Lung (tissue), 11 donors: ENCODE measurements at regions not wholly inside any gene's neighbourhood (a gene's known extent, or its start where the extent isn't known, plus 50 kb on each side); places are given as distances from the start of the nearest gene placed in this dataset.

Experiments used
- ATAC-seq: fragments of 200-7000 bp; cut with Tn5 transposase; one replicate; pipeline ENCODE4 v1.9.1; 2020; ENCODE audit warnings: moderate number of reproducible peaks; ENCODE audit not compliant: insufficient read depth, low FRiP score
- DNase-seq, 3 donors: peaks; one replicate each; pipeline ENCODE4 v3.0.0-alpha.2; 2013 to 2017
- H3K27ac ChIP-seq, 2 donors: one replicate each; pipeline ENCODE4 v1.5.1; 2013; ENCODE audit warnings: mild to moderate bottlenecking in 2 of 2, moderate library complexity in 2 of 2, control low read depth in 1 of 2, inconsistent platforms in 1 of 2, low read depth in 1 of 2, low read length in 1 of 2
- H3K27me3 ChIP-seq, 3 donors: one replicate each; pipeline ENCODE4 v1.5.1; 2013; ENCODE audit warnings: low read length in 2 of 3; ENCODE audit not compliant: control insufficient read depth in 3 of 3, insufficient read depth in 3 of 3
- H3K36me3 ChIP-seq, 4 donors: one replicate each; pipeline ENCODE4 v1.5.1; 2013; ENCODE audit warnings: low read length in 4 of 4, mild to moderate bottlenecking in 1 of 4, moderate library complexity in 1 of 4; ENCODE audit not compliant: control insufficient read depth in 4 of 4, insufficient read depth in 4 of 4
- H3K4me1 ChIP-seq, 5 donors: one replicate each; pipeline ENCODE4 v1.5.1; 2013; ENCODE audit warnings: low read length in 5 of 5, mild to moderate bottlenecking in 2 of 5, moderate library complexity in 1 of 5; ENCODE audit not compliant: control insufficient read depth in 5 of 5, insufficient read depth in 5 of 5
- H3K4me3 ChIP-seq: one replicate; pipeline ENCODE4 v1.5.1; 2013; ENCODE audit warnings: mild to moderate bottlenecking, control low read depth, moderate library complexity
- H3K9ac ChIP-seq, 2 donors: one replicate each; pipeline ENCODE4 v1.5.1; 2013; ENCODE audit warnings: low read length in 2 of 2, control low read depth in 1 of 2; ENCODE audit not compliant: insufficient read depth in 1 of 2
- H3K9me3 ChIP-seq, 4 donors: one replicate each; pipeline ENCODE4 v1.5.1; 2013; ENCODE audit warnings: low read length in 3 of 4, mild to moderate bottlenecking in 1 of 4, moderate library complexity in 1 of 4; ENCODE audit not compliant: control insufficient read depth in 4 of 4, insufficient read depth in 3 of 4
- CTCF ChIP-seq: IDR thresholded peaks from 2 replicates; pipeline ENCODE4 v1.5.1; 2012; ENCODE audit warnings: mild to moderate bottlenecking; ENCODE audit errors: control extremely low read depth, extremely low read depth
- WGBS, 2 donors: extraction: QIAGEN DNeasy Blood & Tissue Kit; methylation state at CpG; one replicate each; pipeline ENCODE4 v1.1.7; 2013; 5-methylcytosine and 5-hydroxymethylcytosine counted together
- donor health status: control.
- donor health status: control.
- donor health status: Bipolar disorder and iron deficiency.
- donor health status: healthy.
- donor health status: DM: yes; HTN: yes; CAD: no.

- WGBS, 2 donors = 79 to 80% methylated on average over 4 of the region's 4 CpGs
- H3K27ac ChIP-seq = no peak overlapping the region
- no peak overlapping the region for H3K9ac ChIP-seq
- DNase-seq = no peak
- H3K4me3 ChIP-seq = no peak overlapping the region
- no peak for TF ChIP-seq CTCF
- no peaks in the 10 kb centered on the region for H3K9me3 ChIP-seq
- no peaks in the 10 kb centered on the region for H3K27me3 ChIP-seq
- H3K4me1 ChIP-seq = peaks cover 0 to 3% (median 0%) of the 10 kb centered on the region in 5 donors
- ATAC-seq = no peak
- H3K36me3 ChIP-seq = peaks cover 0 to 4% (median 0%) of the 10 kb centered on the region in 4 donors
Measured at GRCh38 chr1:201622353-201622752, 83.4 kb downstream of the NAV1 start.

- Histone ChIP-seq H3K9ac (no peak overlapping the region), H3K4me3 (no peak overlapping the region), H3K27ac (no peak overlapping the region), H3K36me3 (peaks cover 0 to 4% (median 0%) of the 10 kb centered on the region in 4 donors), H3K27me3 (no peaks in the 10 kb centered on the region), H3K9me3 (no peaks in the 10 kb centered on the region), H3K4me1 (peaks cover 0 to 3% (median 0%) of the 10 kb centered on the region in 5 donors)
- no peak for TF ChIP-seq CTCF
- WGBS, 2 donors = 94 to 96% methylated on average over 15 of the region's 15 CpGs
- DNase-seq (no peak), ATAC-seq (no peak)
Measured at GRCh38 chr1:201622824-201623223, 83.9 kb downstream of the NAV1 start.

GRCh38 chr1:201624741-201625225 lies 85.9 kb downstream of the NAV1 start:
- H3K4me3 ChIP-seq = no peak overlapping the region
- no peak for TF ChIP-seq CTCF
- H3K36me3 ChIP-seq = peaks cover 0 to 4% (median 2%) of the 10 kb centered on the region in 4 donors
- no peak overlapping the region for H3K9ac ChIP-seq
- DNase-seq (no peak), ATAC-seq (no peak)
- 71 to 86% methylated on average over 4 of the region's 4 CpGs for WGBS, 2 donors
- no peaks in the 10 kb centered on the region for H3K27me3 ChIP-seq
- no peak overlapping the region for H3K27ac ChIP-seq
- H3K9me3 ChIP-seq = no peaks in the 10 kb centered on the region
- peaks cover 0 to 12% (median 0%) of the 10 kb centered on the region in 5 donors for H3K4me1 ChIP-seq

DNA sequence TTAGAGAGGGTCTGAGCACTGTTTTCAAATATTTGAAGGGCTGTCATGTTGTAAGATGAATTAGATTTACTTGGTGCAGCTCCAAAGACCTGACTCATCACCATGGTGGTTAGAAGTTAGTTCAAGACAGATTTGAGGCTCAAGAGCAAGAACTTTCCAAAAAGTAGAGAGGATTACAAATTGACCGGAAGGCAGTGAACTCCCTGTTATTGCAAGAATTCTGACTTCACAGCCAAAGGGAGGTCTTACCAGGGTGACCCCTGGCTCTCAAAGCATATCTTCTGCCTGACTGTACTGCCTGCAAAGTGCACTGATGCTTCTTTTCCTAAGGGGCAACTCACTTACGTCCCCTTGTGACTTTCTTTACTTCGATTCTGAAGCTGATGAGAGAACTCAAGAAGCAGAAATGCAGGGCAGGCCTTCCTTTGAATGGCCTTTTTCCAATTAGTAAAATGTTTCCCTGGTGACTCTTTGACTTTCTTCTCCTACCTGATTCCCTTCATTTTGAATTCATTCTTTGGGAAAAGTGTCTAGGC lies 86.4 kb downstream of the NAV1 start:
- Histone ChIP-seq H3K9me3 (no peaks in the 10 kb centered on the region), H3K4me1 (peaks cover 0 to 14% (median 0%) of the 10 kb centered on the region in 5 donors), H3K36me3 (peaks cover 0 to 4% (median 2%) of the 10 kb centered on the region in 4 donors), H3K4me3 (no peak overlapping the region), H3K27ac (no peak overlapping the region), H3K9ac (no peak overlapping the region), H3K27me3 (no peaks in the 10 kb centered on the region)
- 70 to 80% methylated on average over 3 of the region's 3 CpGs for WGBS, 2 donors
- DNase-seq (no peak), ATAC-seq (no peak)
- no peak for TF ChIP-seq CTCF
